ENCODE measurements at regions not wholly inside any gene's neighbourhood (a gene's known extent, or its start where the extent isn't known, plus 50 kb on each side); places are given as distances from the start of the nearest gene placed in this dataset.
A peak's percentile ranks its signal among the peaks of the same experiment; 100 is the strongest.
"Not testable (repeated sequence)": the region's sequence is repeated elsewhere in the genome, so short reads cannot be mapped to it uniquely, and the experiment has no call there.

DNA sequence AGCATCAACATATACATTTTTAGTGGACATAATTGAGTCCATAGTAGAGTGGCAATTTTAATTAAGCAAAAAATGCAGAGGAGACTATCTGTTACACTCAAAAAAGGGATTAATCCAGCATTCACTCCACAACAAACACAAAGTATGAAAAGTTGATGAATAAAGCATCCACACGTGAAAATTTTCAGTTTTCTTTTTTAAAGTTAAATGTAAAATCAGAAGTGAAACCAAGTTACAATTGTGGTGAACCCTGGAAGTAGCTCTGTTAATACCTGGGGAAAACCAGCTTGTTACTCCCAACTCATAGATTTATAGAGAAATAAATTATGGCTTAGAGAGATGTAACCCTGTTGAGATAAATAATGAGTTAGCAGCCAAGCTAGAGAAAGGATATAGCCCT, 807.8 kb downstream of the TRIB2 start:
- POLR2A ChIA-PET, result no interaction called here
- H3K4me3 ChIP-seq (ENCODE audit: low read depth in 2 of 2, low read length in 2 of 2), result no peak overlapping the region
- CTCF ChIA-PET, result no interaction called here
- in situ Hi-C loops (cut with HindIII; ENCODE audit: low pct_unique_long_range_greater_than_20kb, low sequenced_read_pairs) (no loop called here), intact Hi-C loops (cut with micrococcal nuclease; ENCODE audit: unreplicated experiment) (no loop called here)
- H3K27ac ChIP-seq (ENCODE audit: low read length), result no peak overlapping the region
- H3K4me1 ChIP-seq (ENCODE audit: control insufficient read depth, insufficient read depth, low read length), result no peaks in the 10 kb centered on the region
- no peaks in the 10 kb centered on the region for H3K9me3 ChIP-seq (ENCODE audit: control insufficient read depth, insufficient read depth, low read depth, low read length)
- no peak for ATAC-seq
- TF ChIP-seq POLR2AphosphoS5 (IDR thresholded peaks at IDR 0.05; ENCODE audit: low read depth, low read length) (no peak), SIN3A (IDR thresholded peaks at IDR 0.05; ENCODE audit: borderline replicate concordance, insufficient read depth, low read depth, low read length) (no peak), TCF7L2 (IDR thresholded peaks at IDR 0.05; ENCODE audit: low read depth, low read length) (no peak)
- TF ChIP-seq, protein P1, sequence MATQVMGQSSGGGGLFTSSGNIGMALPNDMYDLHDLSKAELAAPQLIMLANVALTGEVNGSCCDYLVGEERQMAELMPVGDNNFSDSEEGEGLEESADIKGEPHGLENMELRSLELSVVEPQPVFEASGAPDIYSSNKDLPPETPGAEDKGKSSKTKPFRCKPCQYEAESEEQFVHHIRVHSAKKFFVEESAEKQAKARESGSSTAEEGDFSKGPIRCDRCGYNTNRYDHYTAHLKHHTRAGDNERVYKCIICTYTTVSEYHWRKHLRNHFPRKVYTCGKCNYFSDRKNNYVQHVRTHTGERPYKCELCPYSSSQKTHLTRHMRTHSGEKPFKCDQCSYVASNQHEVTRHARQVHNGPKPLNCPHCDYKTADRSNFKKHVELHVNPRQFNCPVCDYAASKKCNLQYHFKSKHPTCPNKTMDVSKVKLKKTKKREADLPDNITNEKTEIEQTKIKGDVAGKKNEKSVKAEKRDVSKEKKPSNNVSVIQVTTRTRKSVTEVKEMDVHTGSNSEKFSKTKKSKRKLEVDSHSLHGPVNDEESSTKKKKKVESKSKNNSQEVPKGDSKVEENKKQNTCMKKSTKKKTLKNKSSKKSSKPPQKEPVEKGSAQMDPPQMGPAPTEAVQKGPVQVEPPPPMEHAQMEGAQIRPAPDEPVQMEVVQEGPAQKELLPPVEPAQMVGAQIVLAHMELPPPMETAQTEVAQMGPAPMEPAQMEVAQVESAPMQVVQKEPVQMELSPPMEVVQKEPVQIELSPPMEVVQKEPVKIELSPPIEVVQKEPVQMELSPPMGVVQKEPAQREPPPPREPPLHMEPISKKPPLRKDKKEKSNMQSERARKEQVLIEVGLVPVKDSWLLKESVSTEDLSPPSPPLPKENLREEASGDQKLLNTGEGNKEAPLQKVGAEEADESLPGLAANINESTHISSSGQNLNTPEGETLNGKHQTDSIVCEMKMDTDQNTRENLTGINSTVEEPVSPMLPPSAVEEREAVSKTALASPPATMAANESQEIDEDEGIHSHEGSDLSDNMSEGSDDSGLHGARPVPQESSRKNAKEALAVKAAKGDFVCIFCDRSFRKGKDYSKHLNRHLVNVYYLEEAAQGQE (IDR thresholded peaks at IDR 0.05; ENCODE audit: insufficient read depth in 1 of 2, low read depth in 2 of 2, low read length in 1 of 2), result no peak
- TF ChIP-seq, protein P2, sequence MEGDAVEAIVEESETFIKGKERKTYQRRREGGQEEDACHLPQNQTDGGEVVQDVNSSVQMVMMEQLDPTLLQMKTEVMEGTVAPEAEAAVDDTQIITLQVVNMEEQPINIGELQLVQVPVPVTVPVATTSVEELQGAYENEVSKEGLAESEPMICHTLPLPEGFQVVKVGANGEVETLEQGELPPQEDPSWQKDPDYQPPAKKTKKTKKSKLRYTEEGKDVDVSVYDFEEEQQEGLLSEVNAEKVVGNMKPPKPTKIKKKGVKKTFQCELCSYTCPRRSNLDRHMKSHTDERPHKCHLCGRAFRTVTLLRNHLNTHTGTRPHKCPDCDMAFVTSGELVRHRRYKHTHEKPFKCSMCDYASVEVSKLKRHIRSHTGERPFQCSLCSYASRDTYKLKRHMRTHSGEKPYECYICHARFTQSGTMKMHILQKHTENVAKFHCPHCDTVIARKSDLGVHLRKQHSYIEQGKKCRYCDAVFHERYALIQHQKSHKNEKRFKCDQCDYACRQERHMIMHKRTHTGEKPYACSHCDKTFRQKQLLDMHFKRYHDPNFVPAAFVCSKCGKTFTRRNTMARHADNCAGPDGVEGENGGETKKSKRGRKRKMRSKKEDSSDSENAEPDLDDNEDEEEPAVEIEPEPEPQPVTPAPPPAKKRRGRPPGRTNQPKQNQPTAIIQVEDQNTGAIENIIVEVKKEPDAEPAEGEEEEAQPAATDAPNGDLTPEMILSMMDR (IDR thresholded peaks at IDR 0.05), result no peak
- no TSS peak for BruUV-seq (replicated peaks)
- no peaks in the 10 kb centered on the region for H3K36me3 ChIP-seq (ENCODE audit: control insufficient read depth, insufficient read depth, low read length)
- no peak for DNase-seq (ENCODE audit: low read depth, low spot score)
- H3K27me3 ChIP-seq (ENCODE audit: control insufficient read depth, insufficient read depth, low read length), result no peaks in the 10 kb centered on the region

DNA sequence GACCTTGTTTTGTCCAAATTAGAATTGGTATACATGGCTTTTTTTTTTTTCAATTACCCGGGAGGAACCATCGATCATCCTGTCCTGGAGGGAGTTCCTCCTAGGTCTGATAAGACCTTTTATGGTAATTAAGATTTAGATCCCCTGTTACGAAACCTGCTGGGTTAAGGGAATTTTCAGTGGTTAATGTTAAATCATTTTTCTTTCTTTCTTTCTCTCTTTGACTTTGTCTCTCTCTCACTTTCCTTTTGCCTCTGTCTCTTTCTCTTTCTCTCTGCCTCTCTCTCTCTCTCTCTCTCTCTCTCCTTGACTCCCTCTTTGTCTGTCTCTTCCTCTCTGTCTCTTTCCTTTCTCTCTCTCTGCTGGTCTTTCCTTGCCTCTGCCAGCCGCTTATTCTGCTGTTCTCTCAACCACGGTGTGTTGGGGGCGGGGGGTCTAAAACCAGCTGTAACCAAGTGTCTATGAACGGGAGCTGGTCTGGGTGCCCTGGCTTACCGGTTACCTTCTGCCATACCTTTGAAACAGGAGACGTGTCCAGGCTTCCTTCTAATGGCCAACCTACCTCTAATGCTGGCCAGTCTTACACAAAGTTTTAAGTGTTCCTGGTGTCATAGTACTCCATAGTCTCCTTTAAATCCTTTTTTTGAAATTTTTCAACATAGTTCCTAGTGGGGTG, 815.1 kb downstream of the TRIB2 start:
- DNase-seq (ENCODE audit: low read depth, low spot score); intact Hi-C loops (cut with micrococcal nuclease; ENCODE audit: unreplicated experiment): not testable (repeated sequence)

DNA sequence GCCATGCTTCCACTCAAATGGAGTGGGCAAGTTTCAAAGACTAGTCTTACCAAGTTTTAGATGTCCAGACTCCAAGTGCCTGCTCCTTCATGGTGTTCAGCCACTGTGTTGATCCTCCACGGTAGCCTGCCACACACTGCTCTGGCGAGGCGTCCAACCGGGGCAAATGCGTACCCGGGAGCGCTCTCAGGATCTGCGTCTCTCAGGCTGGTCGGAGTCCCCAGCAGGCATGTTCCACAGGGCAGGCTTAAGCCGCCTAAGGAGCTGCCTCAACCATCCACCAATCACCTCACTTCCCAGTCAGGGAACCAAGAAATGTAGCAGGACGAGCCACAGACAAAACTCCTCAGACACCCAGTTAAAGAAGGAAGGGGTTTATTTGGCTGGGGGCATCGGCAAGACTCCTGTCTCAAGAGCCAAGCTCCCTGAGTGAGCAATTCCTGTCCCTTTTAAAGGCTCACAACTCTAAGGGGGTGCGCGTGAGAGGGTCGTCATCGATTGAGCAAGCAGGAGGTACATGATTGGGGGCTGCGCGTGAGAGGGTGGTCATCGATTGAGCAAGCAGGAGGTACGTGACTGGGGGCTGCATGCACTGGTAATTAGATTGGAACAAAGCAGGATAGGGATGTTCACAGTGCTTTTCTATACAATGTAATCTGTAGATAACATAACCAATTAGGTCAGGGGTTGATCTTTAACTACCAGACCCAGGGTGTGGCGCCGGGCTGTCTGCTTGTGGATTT, 816.2 kb downstream of the TRIB2 start:
- H3K9me3 ChIP-seq (ENCODE audit: control insufficient read depth, insufficient read depth, low read depth, low read length); H3K36me3 ChIP-seq (ENCODE audit: control insufficient read depth, insufficient read depth, low read length); DNase-seq (ENCODE audit: low read depth, low spot score); in situ Hi-C loops (cut with HindIII; ENCODE audit: low pct_unique_long_range_greater_than_20kb, low sequenced_read_pairs); CTCF ChIA-PET; H3K4me1 ChIP-seq (ENCODE audit: control insufficient read depth, insufficient read depth, low read length); H3K27ac ChIP-seq (ENCODE audit: low read length); BruUV-seq (replicated peaks); H3K27me3 ChIP-seq (ENCODE audit: control insufficient read depth, insufficient read depth, low read length); POLR2A ChIA-PET; intact Hi-C loops (cut with micrococcal nuclease; ENCODE audit: unreplicated experiment): not testable (repeated sequence)
- H3K4me3 ChIP-seq (ENCODE audit: low read depth in 2 of 2, low read length in 2 of 2), result peak overlapping the region; percentile 11 to 50; a peak in 3 of 4 replicates
- peak; percentile 69 for ATAC-seq

More for the DNA sequence above, 815.1 kb downstream of the TRIB2 start:
- H3K27me3 ChIP-seq (ENCODE audit: control insufficient read depth, insufficient read depth, low read length); POLR2A ChIA-PET; BruUV-seq (replicated peaks); H3K36me3 ChIP-seq (ENCODE audit: control insufficient read depth, insufficient read depth, low read length); CTCF ChIA-PET; H3K4me1 ChIP-seq (ENCODE audit: control insufficient read depth, insufficient read depth, low read length); ATAC-seq; H3K27ac ChIP-seq (ENCODE audit: low read length); H3K9me3 ChIP-seq (ENCODE audit: control insufficient read depth, insufficient read depth, low read depth, low read length); in situ Hi-C loops (cut with HindIII; ENCODE audit: low pct_unique_long_range_greater_than_20kb, low sequenced_read_pairs): not testable (repeated sequence)
- H3K4me3 ChIP-seq (ENCODE audit: low read depth in 2 of 2, low read length in 2 of 2), result peak overlapping the region in 1 of 2 experiments; percentile 50; a peak in 1 of 4 replicates

All from Panc1 (cell line).